NCI-H526 (cell line): ENCODE measurements at regions not wholly inside any gene's neighbourhood (a gene's known extent, or its start where the extent isn't known, plus 50 kb on each side); places are given as distances from the start of the nearest gene placed in this dataset.
"Not testable (repeated sequence)": the region's sequence is repeated elsewhere in the genome, so short reads cannot be mapped to it uniquely, and the experiment has no call there.

Experiments used
- DNase-seq, 2 experiments: peaks; one replicate each; lab custom pipeline; 2025; lab: John Stamatoyannopoulos, UW

DNA sequence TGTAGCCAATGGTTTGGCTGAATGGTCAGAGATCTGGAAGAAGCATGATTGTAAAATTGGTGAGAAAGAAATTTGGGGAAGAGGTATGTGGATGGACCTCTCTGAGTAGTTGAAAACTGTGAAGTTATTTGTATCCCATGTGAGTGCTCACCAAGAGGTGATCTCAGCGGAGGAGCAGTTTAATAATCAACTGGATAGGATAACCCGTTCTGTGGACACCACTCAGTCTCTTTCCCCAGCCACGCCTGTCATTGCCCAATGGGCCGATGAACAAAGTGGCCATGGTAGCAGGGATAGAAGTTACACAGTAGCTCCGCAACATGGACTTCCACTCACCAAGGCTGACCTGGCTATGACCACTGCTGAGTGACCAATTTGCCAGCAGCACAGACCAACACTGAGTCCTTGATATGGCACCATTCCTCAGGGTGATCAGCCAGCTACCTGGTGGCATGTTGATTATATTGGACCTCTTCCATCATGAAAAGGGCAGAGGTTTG lies 257.4 kb upstream of the ATXN7L3B start:
- no peak for DNase-seq

DNA sequence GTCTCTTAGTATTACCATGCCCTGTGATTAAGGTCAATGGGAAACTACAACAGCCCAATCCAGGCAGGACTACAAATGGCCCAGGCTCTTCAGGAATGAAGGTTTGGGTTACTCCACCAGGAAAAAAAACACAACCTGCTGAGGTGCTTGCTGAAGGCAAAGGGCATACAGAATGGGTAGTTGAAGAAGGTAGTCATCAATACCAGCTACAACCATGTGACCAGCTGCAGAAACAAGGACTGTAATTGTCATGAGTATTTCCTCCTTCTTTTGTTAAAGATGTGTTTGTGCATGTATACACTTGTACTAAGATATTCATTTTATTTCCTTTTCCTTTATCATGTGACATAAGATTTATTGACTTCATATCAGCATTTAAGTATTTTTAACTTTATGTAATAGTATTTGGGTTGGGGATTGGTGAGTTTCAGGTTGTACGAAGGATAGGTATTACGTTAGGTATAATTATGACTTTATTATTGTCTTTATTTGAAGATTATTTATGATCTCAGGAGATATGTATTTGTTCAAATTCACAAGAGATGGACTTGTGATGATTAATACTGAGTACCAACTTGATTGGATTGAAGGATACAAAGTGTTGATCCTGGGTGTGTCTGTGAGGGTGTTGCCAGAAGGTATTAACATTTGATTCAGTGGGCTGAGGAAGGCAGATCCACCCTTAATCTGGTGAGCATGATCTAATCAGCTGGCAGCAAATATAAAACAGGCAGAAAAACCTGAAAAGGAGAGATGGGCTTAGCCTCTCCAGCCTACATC lies 256.0 kb upstream of the ATXN7L3B start:
- not testable (repeated sequence) for DNase-seq

DNA sequence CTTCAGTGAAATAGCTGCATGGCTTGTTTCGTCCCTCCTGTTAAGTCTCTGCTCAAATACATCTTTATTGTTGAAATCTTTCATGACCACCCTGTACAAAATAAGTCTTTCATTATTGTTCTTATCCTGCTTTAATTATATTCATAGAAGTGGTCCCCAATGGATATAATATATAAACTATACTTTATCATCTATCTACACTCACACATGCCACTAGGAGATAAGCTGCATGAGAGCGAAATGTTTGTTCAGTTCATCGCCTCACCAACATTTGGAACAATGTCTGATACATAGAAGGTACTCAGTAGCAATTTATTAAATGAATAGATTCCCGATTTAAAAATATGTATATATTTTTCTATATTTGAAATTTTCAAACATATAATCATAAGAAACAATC lies 254.0 kb upstream of the ATXN7L3B start:
- DNase-seq: no peak

DNA sequence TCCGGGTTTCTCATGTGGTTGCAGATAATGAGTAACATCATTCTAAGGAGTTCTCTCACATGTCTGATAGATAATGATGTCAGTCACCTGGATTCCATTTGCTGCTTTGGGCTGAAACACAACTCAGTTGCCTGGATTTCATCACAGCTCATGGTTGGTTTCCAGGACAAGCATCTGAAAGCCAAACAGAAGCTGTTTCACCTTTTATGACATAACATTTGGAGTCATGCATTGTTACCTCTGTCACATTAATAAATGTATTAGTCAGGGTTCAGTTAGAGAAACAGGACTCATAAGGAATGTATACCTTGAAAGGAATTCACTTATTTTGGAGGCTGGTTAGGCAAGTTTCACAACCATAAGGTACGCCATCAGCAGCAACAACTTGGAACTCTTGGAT lies 251.9 kb upstream of the ATXN7L3B start:
- DNase-seq: no peak

DNA sequence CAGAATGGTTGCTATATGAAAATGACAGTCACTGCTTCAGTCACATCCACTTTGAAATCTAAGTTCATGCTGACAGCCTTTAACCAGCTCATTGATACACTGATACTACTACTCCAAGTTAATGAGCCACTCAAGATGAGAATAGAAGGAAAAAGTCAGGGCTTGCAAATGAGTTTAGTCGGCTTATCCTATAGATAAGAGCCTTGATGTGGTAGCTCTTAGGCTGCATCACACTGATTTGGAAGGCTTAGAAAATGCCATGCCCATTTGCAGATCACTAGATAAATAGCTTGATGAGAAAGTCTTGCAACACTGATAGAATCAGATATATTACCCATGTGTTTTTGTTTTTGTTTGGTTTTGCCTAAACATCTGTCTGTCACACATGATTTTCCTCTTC lies 251.4 kb upstream of the ATXN7L3B start:
- DNase-seq: no peak

DNA sequence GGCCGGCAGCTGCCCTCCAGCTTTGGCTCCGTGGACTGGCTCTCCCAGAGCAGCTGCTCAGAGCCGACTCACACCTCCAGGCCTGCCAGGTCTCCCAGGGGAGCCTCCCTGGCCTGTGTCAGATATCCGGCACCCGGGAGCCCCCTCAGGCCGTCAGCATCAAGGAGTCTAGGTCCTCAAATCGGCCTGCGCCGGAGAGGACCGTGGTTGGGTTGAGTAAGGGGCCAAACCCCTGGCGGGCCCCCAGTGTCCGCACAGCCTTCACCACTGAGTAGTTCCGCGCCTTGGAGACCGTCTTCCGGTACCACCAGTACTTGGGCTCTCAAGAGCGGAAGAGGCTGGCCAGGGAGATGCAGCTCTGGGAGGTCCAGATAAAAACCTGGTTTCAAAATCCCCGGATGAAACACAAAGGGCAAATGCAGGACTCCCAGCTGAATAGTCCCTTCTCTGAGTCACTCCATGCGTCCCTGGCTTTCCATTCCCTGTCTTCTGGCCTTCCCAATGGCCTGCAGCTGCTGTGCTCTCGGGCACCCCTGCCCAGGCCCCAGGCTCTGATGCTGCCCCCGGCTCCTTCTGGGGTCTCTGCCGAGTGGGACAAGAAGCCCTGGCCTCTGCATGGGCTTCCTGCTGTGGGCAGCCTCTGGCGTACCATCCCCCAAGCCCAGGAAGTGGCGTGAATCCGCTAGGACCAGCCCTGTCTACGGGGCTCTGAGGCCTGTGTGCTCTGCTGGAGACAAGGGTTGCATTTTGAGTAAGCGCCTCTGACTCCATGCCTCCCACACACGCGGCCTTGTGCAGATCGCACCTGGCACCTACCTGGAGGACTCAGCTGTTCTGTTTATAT lies 245.1 kb upstream of the ATXN7L3B start:
- DNase-seq: no peak

DNA sequence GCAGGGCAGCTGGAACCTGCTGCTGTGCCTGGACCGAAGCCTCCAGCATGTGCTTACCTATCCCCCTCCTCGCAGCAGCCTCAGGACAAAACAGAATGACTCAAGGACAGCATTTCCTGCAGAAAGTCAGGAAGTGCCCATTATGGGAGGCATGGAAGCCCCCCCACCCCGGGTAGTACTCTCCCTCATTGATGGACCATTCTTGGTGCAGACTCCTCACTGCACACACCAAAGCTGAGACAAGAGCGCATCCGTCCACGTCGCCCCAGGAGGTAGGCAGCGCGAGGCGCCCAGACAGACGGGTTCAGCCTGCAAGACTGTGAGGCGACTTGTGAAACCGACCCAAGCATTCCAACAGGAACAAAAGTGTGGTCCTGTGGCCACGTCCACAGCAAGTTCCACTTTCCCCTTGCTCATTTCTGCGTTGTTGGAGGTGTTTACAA lies 243.9 kb upstream of the ATXN7L3B start:
- no peak for DNase-seq

DNA sequence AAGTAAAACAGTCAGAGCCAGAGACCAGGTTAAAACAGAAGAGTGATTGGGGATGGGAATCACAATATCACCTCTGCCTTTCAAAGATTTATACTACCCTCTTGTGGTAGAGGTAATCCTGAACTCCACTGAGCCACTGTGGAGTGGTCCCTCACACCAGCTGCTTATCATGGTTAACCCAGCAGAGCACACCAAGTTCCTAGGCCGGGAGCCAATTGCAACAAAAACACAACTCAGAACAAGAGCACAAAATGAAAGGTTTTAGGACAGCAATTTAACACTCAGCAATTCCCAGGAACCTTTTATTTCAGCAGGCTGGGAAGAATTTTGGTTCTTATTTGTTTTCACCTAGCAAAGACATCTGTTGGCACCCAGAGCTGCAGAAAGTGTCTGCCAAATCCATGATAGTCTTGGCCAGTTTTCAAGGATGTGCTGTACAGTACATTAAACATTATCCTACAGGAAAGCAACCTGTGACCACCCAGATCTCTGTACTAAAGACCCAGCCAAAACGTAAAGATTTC lies 220.5 kb upstream of the ATXN7L3B start:
- DNase-seq: peak; percentile 47 to 58

DNA sequence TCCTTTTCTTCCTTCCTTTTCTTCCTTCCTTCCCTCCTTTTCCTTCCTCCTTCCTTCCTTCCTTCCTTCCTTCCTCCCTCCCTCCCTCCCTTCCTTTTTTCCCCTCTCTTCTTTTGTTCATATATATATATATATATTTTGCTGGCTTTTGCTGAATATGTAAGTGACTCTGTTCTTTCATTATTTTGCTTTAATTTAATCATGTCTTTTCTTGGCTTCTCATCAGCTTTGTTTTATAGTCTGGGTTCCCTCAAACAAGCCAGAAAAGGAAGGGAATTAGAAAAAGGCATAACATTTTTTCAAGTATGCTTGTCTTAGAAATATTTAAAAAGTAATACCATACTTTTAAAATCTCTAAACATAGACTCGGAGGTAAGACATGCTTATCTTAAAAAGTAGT lies 219.9 kb upstream of the ATXN7L3B start:
- no peak for DNase-seq

DNA sequence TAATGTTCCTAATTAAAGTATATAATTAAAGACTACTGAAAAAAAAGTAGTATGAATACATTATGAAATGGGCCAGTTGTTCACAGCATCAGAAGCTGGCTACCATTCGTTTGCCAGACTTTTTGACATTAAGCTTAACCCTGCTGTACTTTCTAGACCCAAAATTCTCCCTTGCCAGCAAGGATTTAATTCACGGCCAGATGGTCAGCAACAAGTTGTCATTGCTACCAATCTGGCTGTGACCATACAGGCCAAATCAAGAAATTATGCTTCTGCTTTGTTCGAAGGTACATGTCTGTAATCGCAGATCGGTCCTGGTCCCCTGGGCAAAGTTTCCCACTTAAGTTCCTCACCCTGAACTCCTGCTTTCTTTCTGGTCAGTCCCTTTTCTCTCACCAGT lies 217.7 kb upstream of the ATXN7L3B start:
- no peak for DNase-seq

DNA sequence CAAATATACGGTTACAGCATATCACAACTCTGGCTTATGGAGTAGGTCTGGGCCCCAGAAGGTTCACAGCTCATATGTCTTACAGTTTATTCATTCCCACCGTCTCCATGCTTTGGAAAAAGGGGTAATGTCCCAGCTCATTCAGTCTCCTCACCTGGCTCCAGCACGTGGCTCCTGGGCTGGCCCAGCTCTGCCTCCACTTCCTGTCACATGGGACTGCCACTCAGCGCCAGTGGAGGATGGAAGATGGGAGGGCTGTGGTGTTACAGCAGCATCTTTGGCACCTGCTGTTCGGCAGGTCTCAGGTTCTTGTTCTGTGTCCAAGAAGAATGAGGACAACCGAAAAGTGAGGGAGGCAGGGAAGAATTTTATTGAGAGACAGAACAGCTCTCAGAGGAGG lies 216.3 kb upstream of the ATXN7L3B start:
- no peak for DNase-seq

DNA sequence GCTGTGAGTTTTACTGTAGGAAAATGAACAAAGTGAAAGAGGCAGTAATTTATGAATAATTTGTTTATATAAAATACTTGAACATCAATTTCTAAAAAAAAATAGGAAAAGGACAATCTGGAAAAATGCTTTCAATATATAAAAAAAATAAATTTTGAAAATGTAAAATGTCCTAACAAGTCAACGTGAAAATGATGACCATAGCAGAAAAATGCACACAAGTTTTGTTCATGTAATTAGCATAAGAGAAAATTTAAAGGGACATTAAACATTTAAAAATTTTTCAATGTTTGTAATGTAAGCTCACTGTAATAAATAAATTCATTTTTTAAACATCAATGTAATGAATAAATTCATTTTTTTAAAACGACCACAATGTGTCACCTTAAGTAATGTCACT lies 214.8 kb upstream of the ATXN7L3B start:
- no peak for DNase-seq

DNA sequence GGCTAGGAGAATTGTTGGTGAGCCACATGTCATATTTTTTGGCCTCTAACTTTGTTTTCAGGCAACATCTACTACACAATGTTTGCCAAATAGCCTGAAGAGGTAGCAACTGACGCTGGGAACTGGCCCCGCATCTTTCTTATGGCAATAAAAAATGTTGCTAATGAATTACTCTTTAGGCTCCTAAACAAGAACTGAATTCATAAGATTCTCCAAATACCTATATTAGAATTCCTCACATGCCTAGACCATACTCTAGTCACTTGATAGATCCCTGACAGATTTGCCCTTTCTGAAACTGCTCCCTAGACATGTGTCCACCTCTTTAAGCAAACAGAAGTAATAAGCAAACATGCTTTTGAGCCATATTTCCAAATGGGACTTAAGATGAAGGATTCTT lies 209.0 kb upstream of the ATXN7L3B start:
- DNase-seq: no peak

DNA sequence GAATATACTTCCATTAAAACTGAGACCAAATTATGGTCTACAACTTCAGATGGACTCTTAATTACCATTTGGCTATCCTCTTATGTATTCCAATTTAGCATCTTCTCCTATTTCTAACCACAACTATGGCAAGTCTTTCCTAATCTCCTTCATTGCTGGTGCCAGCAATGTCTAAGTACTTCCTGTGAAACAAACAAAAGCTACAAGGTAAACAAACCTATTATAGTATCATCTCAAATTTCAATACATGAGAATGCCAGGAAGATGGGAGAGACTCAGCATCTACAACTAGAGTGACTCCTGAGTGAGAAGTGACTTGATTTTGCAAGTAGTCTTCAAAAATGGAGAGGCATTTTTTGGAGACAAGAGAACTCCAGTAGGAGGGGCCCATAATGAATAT lies 202.9 kb upstream of the ATXN7L3B start:
- DNase-seq: no peak

DNA sequence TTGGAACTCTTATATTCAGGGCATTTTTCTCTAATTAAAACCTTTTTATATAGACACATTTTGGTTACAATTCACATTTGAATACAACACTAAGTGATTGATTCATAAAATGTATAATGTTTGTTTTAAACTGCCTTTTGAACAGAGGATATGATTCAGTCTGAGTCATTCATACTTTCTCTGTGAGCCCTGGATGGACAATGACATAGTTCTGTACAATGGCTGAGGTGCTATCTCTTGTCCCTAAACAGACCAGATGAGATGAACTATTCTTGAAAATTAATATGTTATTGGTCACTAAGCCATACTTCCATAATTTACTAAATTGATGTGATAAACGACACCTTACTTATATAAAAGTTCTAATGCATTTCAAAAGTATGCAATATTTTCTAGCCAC lies 199.7 kb upstream of the ATXN7L3B start:
- no peak for DNase-seq

DNA sequence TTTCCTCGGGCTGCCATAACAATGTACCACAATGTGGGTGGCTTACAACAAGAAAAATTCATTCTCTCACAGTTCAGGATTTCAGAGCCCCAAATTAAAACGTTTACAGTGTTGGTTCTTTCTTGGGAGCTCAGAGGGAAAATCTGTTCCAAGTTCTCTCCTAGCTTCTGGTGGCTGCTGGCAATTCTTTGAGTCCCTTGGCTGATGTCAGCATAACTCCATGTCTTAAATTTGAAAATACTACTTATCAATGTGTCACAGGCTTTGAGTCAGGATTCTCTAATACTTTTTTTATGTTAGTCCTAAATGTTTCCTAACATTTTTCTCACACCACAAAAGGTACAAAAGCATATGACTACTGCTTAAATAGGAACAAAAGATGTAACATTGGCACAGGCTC lies 198.4 kb upstream of the ATXN7L3B start:
- DNase-seq: no peak

DNA sequence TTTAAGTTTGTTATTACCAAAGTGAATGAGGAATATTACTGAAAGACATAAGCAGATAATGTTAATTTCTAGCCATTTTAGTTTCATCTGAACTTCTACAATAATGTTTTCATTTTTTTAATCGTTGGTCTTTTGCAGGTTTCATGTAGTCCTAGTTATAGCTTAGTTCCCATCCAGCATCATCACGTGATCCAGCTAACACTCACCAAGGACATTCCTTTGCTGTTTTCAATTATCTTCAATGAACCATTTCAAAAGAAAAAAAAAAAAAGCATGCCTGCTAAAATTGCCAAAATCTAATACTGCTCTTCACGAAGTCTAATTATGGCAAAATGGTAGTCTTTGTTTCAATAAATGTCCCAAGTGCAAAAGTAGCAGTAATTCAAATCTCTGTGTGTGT lies 187.7 kb upstream of the ATXN7L3B start:
- DNase-seq: no peak

DNA sequence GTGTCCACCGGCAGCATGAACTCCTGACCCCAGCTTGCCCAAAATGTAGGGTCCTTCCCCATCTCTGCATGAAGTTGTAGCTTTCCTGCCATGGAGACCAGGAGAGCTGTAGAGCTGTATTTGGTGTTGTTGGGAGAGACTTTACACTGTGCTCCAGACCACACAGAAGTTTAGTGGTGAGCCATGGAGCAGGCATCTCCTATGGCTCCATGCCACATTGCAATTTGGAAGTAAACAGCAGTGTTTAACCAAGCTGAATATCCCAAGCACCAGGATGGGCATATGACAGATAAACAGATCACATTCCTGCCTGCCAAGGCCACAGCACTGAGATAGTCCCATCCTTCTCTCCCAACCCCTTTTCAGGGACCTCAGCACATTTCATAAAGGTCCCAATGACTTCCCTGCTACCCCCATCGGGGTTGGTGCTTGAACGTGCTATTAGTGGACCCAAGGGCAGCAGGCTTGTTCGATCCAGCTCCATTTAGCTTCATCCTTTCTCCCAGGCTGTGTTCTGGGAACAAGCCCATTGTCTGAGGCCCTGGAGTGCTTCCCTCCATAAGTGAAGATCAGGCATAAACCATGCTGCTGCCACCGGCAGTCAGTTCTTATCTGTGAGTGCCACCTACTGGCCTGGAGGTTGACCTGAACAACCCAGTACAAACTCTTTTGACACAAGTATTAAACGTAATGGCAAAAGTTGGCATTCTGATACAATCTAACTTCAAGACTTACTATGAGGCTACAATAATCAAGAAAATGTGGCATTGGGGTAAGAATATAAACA lies 172.3 kb upstream of the ATXN7L3B start:
- peak in 1 of 2 experiments; percentile 39 for DNase-seq

DNA sequence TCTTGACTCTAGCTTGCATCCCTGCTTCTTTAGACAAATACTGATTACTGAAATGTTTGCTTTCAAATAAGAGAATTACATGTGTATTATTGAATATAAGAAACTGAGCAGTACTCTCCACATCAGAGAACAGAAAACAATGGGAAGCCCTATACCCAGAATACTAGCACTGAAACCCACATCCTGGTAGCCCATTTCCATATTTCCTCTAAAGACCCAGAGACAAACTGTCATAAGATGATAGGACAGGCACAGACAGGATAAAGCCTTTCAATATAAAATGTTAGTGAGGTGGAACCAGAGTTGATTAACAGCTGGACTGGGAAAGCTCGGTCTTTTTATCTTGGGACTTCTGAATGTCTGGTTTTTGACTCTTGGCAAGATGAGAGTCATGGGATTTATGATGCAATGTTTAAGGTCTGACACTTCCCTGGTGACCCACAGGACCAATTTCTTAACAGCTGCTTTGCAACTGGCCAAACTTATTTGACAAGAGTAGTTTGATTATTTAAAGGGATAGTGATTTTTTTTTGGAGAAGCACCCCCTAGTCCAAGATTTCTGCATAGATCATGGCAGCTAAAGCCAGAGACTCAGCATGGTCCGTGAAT lies 166.9 kb upstream of the ATXN7L3B start:
- DNase-seq: no peak

DNA sequence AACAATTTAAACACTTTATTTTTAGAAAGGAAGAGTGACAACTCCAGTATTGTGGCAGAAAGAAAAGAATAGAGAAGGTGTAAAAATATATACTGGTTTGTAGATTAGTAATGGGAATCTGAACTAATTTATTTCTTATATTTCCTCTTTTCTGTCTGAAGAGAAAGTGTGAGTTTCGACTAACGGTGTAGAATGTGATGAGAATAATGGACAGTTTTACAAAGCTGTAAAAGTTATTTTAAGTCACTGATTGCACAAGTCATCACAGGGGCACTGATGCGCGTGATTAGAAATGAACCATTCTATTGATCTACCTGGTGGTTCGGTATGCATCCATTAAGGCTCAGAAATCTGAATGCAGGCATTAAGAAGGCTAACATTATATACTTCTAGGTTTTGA lies 158.5 kb upstream of the ATXN7L3B start:
- no peak for DNase-seq

DNA sequence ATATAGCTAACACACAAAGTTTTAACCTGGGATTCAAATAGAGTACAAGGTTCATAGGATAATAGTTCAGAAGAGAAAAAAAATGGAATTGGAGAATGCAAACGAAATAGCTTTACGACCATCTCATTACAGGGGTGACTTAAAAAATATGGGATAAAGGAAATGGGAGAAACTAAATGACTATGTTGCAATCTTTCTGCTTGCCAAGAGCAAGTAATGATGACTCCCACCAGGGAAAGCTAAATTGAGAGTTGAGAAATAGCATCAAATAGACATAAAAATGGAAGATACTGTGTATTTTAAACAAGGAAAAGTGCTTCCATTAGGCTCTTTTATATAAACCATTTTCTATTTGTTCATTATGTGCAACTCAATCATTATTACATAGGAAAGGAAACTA lies 155.7 kb upstream of the ATXN7L3B start:
- DNase-seq: no peak

DNA sequence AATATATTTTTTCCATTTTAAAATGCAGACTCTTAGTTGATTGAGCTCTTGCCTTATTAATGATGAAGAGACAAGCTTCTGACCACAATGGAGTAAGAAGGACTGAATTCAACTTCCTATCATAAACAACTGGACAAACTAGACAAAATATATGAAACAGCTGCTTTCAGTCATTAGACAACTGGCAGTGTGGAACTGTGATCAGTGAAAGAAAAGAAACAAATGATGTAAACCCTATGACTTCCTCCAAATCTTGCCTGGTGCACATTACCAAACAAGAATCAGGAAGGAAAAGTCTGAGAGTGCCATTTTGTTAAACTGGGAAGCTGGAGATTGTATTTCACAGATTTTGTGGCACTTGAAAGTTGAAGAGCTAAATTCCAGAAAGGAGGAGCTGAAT lies 154.7 kb upstream of the ATXN7L3B start:
- no peak for DNase-seq
